ENCODE measurements at regions not wholly inside any gene's neighbourhood (a gene's known extent, or its start where the extent isn't known, plus 50 kb on each side); places are given as distances from the start of the nearest gene placed in this dataset.

- Histone ChIP-seq H3K27me3 (ENCODE audit: insufficient read depth, low read length) (peaks cover 81% of the 10 kb centered on the region), H3K9me3 (ENCODE audit: control insufficient read depth in 1 of 2, insufficient read depth in 1 of 2, low read depth in 1 of 2, low read length in 2 of 2) (no peaks in the 10 kb centered on the region), H4K20me1 (ENCODE audit: insufficient read depth) (no peaks in the 10 kb centered on the region), H3K9ac (ENCODE audit: low read length) (no peak overlapping the region), H2AFZ (ENCODE audit: low read depth, low read length, poor library complexity, severe bottlenecking) (no peak overlapping the region), H3K4me3 (replicated peaks in 1 of 2; ENCODE audit: low read depth in 1 of 2, low read length in 2 of 2) (no peak overlapping the region), H3K27ac (ENCODE audit: low read depth, low read length) (no peak overlapping the region), H3K36me3 (ENCODE audit: control insufficient read depth in 1 of 2, insufficient read depth in 2 of 2, low read length in 2 of 2) (no peaks in the 10 kb centered on the region; a peak in 1 of 4 replicates), H3K4me1 (ENCODE audit: control insufficient read depth in 1 of 2, insufficient read depth in 2 of 2, low read length in 2 of 2) (peaks cover 0 to 9% of the 10 kb centered on the region in 2 experiments; a peak in 1 of 4 replicates), H3K9me2 (ENCODE audit: insufficient read depth) (no peaks in the 10 kb centered on the region), H3K79me2 (ENCODE audit: insufficient read depth, low read length) (no peaks in the 10 kb centered on the region), H3K4me2 (ENCODE audit: low read length) (no peak overlapping the region)
- CTCF ChIA-PET = no interaction called here
- intact Hi-C loops (cut with micrococcal nuclease) = no loop called here
- RAD21 ChIA-PET (ENCODE audit: low non-redundant PET in 1 of 2, low total read pairs in 2 of 2, uncharacterized antibody in 2 of 2, unreplicated experiment in 2 of 2) = no interaction called here
- ATAC-seq (no peak), DNase-seq (ENCODE audit: low read depth, low spot score) (no peak)
- POLR2A ChIA-PET = no interaction called here
- no peak for TF ChIP-seq ELF1 (IDR thresholded peaks at IDR 0.05; ENCODE audit: borderline replicate concordance, low read depth)
- no peak for TF ChIP-seq SIN3A (IDR thresholded peaks at IDR 0.05; ENCODE audit: low read depth)
- TF ChIP-seq EZH2 (IDR thresholded peaks at IDR 0.05) = no peak
- TF ChIP-seq REST (IDR thresholded peaks at IDR 0.05; ENCODE audit: low read depth) = no peak
- no peak for TF ChIP-seq YY1 (IDR thresholded peaks at IDR 0.05; ENCODE audit: extremely low read depth, insufficient replicate concordance, low read depth, low read length)
- TF ChIP-seq ZNF274 (IDR thresholded peaks at IDR 0.05; ENCODE audit: low read depth, low read length) = no peak
- no peak for TF ChIP-seq SRF (IDR thresholded peaks at IDR 0.05; ENCODE audit: low read depth)
- BruUV-seq (replicated peaks) = no TSS peak
Measured at GRCh38 chr10:128694168-128694850, 568.1 kb upstream of the MKI67 start.
